PC-9 (cell line): ENCODE measurements at regions not wholly inside any gene's neighbourhood (a gene's known extent, or its start where the extent isn't known, plus 50 kb on each side); places are given as distances from the start of the nearest gene placed in this dataset.

Experiments used
- CTCF ChIP-seq: fragments of 200-600 bp; sonication (generic); conservative IDR thresholded peaks from 2 replicates; pipeline ENCODE4 v1.6.1; 2017; ENCODE audit warnings: mixed run types, antibody characterized with exemption, mild to moderate bottlenecking, moderate library complexity
- EZH2 ChIP-seq: fragments of 200-600 bp; sonication (generic); IDR thresholded peaks from 2 replicates; pipeline ENCODE4 v1.8.0; 2017; ENCODE audit warnings: antibody characterized with exemption, low read depth

GRCh38 chr4:57916479-57916878 is 806.3 kb upstream of the IGFBP7 start:
- TF ChIP-seq CTCF (no peak), EZH2 (no peak)
